ENCODE measurements at regions not wholly inside any gene's neighbourhood (a gene's known extent, or its start where the extent isn't known, plus 50 kb on each side); places are given as distances from the start of the nearest gene placed in this dataset.

- TF ChIP-seq FOXP2 (optimal IDR thresholded peaks at IDR 0.05; ENCODE audit: borderline replicate concordance, extremely low read depth, extremely low read length, insufficient read depth) (no peak), POLR2AphosphoS5 (IDR thresholded peaks at IDR 0.05; ENCODE audit: low read depth, low read length) (no peak), SIN3A (IDR thresholded peaks at IDR 0.05; ENCODE audit: borderline replicate concordance, insufficient read depth, low read length) (no peak), TAF1 (IDR thresholded peaks at IDR 0.05; ENCODE audit: borderline replicate concordance, insufficient read depth, low read length) (no peak), REST (IDR thresholded peaks at IDR 0.05; ENCODE audit: insufficient read depth in 1 of 2, low read depth in 2 of 2, low read length in 2 of 2) (no peak)
These were observed 82.1 kb downstream of the TSN start for GRCh38 chr2:121837591-121837990.

GRCh38 chr2:121838551-121838950 is 83.1 kb downstream of the TSN start:
- TF ChIP-seq SIN3A (IDR thresholded peaks at IDR 0.05; ENCODE audit: borderline replicate concordance, insufficient read depth, low read length) = no peak
- no peak for TF ChIP-seq REST (IDR thresholded peaks at IDR 0.05; ENCODE audit: insufficient read depth in 1 of 2, low read depth in 2 of 2, low read length in 2 of 2)
- TF ChIP-seq FOXP2 (optimal IDR thresholded peaks at IDR 0.05; ENCODE audit: borderline replicate concordance, extremely low read depth, extremely low read length, insufficient read depth) = no peak
- TF ChIP-seq POLR2AphosphoS5 (IDR thresholded peaks at IDR 0.05; ENCODE audit: low read depth, low read length) = no peak
- no peak for TF ChIP-seq TAF1 (IDR thresholded peaks at IDR 0.05; ENCODE audit: borderline replicate concordance, insufficient read depth, low read length)

GRCh38 chr2:121839584-121839983 is 84.1 kb downstream of the TSN start:
- TF ChIP-seq REST (IDR thresholded peaks at IDR 0.05; ENCODE audit: insufficient read depth in 1 of 2, low read depth in 2 of 2, low read length in 2 of 2) = no peak
- TF ChIP-seq FOXP2 (optimal IDR thresholded peaks at IDR 0.05; ENCODE audit: borderline replicate concordance, extremely low read depth, extremely low read length, insufficient read depth) = no peak
- no peak for TF ChIP-seq TAF1 (IDR thresholded peaks at IDR 0.05; ENCODE audit: borderline replicate concordance, insufficient read depth, low read length)
- TF ChIP-seq SIN3A (IDR thresholded peaks at IDR 0.05; ENCODE audit: borderline replicate concordance, insufficient read depth, low read length) = no peak
- no peak for TF ChIP-seq POLR2AphosphoS5 (IDR thresholded peaks at IDR 0.05; ENCODE audit: low read depth, low read length)

- TF ChIP-seq TAF1 (IDR thresholded peaks at IDR 0.05; ENCODE audit: borderline replicate concordance, insufficient read depth, low read length) = no peak
These were observed 93.8 kb downstream of the TSN start for GRCh38 chr2:121849236-121849635.

GRCh38 chr2:121855510-121855909 is 100.1 kb downstream of the TSN start:
- TF ChIP-seq POLR2AphosphoS5 (IDR thresholded peaks at IDR 0.05; ENCODE audit: low read depth, low read length) = no peak

- TF ChIP-seq SIN3A (IDR thresholded peaks at IDR 0.05; ENCODE audit: borderline replicate concordance, insufficient read depth, low read length) (no peak), FOXP2 (optimal IDR thresholded peaks at IDR 0.05; ENCODE audit: borderline replicate concordance, extremely low read depth, extremely low read length, insufficient read depth) (no peak), REST (IDR thresholded peaks at IDR 0.05; ENCODE audit: insufficient read depth in 1 of 2, low read depth in 2 of 2, low read length in 2 of 2) (no peak), TAF1 (IDR thresholded peaks at IDR 0.05; ENCODE audit: borderline replicate concordance, insufficient read depth, low read length) (no peak), POLR2AphosphoS5 (IDR thresholded peaks at IDR 0.05; ENCODE audit: low read depth, low read length) (no peak)
These were observed 100.9 kb downstream of the TSN start for GRCh38 chr2:121856360-121856759.

Data from PFSK-1 (cell line).